SW 1271 (cell line): ENCODE measurements at regions not wholly inside any gene's neighbourhood (a gene's known extent, or its start where the extent isn't known, plus 50 kb on each side); places are given as distances from the start of the nearest gene placed in this dataset.
"Not testable (repeated sequence)": the region's sequence is repeated elsewhere in the genome, so short reads cannot be mapped to it uniquely, and the experiment has no call there.

Experiments used
- DNase-seq, 2 experiments: peaks; one replicate each; lab custom pipeline; 2025; lab: John Stamatoyannopoulos, UW

DNA sequence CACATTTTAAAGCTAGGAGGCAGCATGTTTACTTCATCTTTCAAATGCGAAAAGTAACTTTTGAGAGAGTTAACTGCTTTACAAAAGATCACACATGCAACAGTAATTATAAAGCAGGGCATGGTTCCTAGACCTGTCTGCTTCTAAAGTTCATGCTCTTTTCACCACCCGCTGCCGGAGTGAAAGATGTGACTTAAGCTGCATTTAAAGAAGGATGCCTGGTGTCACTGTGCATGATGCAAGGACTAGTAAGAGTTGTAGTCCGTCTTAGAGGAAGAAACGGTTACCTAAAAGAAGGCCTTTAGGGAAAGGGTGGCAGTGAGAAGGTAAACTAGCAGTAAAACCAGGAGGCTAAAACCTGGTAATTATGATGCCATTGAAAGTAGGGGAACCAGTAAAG is 1689.1 kb downstream of the KCNT2 start:
- no peak for DNase-seq

DNA sequence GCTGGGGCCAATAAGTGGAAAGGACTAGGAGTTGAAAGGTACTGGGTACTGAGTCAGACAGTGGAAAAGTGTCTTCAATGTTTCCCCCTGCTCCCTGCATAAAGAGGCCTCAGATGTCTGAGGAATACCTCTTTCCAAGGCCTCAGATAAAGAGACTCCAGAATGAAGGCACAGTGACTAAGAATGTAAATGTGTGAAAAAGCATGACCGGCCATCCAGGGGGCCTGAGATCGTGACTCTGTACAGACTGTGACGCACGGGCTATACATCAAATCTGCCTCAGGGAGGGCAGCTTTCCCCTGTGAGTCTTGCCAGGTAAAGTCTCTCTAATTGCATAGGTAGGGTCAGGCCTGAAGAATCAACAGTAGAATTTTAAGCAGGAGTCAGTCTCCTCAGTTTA is 1690.5 kb downstream of the KCNT2 start:
- DNase-seq = no peak

DNA sequence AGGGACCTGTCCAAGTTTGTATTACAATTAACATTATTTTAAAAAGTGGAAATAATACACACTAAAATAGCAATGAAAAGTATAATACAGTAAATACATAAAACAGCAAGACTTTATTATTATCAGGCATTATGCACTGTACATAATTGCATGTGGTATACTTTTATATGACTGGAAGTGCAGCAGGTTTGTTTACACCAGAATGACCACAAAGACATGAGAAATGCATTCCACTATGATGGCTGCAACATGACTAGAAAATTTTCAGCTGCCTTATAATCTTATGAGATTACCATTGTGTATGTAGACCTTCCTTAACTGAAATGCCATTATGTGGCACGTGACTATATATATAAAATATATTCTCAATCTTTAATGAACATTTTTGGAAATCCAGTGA is 1699.6 kb downstream of the KCNT2 start:
- DNase-seq = no peak

DNA sequence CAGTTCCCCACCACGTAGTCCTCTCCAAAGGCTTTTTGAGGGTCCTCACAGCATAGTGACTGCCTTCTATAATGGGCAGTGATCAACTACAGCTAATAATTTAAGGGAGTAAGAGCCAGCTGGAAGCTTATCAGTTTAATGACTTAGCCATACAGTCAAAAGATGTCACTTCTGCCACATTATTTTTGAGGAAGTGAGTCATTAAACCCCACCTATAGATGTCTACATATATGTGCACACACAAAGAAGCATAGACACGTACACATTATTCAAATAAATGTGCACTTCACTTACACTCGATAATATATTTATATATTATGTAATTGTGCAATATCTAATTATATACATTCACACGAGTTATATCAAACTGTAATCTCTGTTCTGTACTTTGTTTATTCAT is 1704.7 kb downstream of the KCNT2 start:
- no peak for DNase-seq

DNA sequence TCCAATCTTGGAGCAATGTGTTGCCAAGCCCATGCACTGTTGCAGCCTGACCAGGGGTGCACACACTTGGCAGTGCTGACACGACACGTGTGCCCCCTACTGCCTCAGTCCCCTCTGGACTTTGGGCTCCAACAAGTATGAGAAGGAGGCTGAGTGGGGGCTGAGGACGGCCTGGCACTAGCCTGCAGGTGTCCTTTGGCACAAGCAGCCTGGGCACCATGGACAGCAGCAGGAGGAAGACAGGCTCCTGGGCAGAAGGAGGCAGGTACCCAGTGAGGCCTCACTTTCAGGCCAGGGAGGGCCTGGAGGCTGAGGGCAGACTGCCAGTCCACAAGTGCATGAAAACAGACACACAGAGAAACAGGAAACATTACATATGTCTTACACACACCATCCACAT is 1702.9 kb upstream of the B3GALT2 start:
- no peak for DNase-seq

DNA sequence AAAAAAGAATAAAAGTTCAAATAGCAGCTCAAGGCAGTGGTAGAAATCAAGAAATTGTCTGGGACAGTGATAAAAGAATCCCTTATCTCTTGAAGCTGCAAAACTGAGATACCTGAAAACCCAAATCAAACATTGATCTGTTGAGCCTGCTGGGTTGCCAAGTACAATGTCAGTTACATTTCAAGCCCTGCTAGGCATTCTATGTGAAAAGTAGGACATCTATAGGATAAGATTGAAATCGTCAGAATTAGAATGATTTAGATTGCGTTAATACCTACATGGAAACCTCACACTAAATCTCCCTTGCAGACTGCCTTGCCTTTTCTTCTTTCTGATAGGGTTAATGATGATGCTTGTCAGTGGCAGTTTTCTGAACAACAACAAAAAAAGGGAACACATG is 1684.4 kb upstream of the B3GALT2 start:
- DNase-seq = no peak

DNA sequence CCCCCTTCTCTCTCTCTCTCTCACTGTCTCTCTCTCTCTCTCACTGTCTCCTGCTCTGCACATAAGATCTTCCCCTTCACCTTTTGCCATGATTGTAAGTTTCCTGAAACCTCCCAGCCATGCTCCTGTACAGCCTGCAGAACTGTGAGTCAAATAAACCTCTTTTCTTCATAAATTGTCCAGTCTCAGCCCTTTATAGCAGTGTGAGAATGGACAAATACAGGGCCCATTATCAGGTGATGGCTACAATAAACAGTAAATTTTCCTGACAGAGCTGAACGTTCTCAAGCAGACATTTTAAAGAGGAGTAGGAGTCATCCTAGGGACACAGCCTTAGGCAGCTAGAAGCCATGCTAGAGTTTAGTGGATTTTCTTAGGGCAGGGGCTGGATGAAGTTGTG is 1679.7 kb upstream of the B3GALT2 start:
- no peak for DNase-seq

DNA sequence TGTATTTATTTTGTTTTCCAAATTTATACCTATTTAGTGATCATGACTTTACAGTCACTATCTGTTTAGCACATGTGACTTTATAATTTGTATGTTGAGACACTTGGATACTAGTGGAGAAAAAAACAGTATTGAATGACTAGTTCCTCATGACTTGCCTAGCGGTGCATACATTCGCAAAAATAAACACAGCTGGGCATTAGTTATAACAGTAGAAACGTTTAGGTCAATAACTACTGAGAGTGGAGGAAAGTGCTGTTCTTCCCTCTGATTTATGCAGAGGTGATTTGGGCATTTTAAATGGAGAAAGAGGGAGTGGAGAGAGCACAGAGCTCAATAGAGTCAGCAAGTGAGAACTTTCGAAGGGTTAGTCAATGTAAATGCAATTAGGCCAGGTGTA is 1679.0 kb upstream of the B3GALT2 start:
- DNase-seq = no peak

DNA sequence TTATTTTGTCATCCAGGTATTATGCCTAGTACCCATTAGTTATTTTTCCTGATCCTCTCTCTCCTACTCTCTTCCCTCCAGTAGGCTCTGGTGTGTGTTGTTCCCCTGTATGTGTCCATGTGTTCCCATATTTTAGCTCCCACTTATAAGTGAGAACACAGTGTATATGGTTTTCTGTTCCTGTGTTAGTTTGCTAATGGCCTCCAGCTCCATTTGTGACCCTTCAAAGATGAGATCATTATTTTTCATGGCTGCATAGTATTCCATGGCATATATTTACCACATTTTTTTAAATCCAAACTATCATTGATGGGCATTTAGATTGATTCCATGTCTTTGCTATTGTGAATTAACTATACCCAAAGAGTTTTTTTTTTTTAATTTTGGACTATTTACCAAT is 1675.7 kb upstream of the B3GALT2 start:
- no peak for DNase-seq

DNA sequence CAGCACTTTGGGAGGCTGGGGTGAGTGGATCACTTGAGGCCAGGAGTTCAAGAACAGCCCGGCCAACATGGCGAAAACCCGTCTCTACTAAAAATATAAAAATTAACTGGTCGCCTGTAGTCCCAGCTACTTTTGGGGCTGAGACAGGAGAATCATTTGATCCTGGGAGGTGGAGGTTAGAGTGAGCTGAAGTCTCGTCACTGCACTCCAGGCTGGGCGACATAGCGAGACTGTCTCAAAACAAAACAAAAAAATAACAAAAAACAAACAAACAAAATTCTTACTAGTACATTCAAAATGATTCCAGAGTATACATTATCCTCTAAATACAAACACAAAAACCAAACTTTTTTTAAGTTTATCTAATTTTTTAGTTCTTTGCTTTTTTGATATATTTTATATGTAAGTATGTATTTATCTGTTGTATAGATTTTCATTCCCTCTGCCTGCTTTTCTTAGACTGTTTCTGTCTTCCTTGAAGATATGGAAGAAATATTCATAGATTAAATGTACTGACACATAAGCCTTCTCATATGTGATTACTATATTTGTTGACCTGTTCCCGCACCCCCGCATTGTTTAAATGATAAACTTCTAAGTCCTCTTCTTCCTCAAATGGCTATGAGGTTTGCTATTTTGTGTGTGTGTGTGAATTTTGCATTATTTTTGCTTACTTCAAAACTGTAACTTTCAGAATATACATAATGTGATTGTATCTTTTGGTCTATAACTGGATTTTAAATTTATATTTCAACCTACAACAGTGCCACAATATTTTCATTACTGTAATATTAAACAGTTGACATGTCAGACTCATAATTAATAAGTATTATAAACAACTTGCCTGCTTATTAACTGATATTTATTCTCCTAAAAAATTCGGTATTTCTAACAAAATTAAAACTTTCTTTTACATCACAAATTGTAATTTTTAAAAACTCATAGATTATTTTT is 1674.1 kb upstream of the B3GALT2 start:
- no peak for DNase-seq

DNA sequence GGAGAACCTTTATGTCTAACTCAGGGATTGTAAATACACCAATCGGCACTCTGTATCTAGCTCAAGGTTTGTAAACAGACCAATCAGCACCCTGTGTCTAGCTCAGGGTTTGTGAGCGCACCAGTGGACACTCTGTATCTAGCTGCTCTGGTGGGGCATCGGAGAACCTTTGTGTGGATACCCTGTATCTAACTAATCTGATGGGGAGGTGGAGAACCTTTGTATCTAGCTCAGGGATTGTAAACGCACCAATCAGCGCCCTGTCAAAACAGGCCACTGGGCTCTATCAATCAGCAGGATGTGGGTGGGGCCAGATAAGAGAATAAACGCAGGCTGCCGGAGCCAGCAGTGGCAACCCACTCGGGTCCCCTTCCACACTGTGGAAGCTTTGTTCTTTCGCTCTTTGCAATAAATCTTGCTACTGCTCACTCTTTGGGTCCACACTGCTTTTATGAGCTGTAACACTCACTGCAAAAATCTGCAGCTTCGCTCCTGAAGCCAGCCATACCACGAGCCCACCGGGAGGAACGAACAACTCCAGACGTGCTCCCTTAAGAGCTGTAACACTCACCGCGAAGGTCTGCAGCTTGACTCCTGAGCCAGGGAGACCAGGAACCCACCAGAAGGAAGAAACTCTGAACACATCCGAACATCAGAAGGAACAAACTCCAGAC is 1673.2 kb upstream of the B3GALT2 start:
- not testable (repeated sequence) for DNase-seq

DNA sequence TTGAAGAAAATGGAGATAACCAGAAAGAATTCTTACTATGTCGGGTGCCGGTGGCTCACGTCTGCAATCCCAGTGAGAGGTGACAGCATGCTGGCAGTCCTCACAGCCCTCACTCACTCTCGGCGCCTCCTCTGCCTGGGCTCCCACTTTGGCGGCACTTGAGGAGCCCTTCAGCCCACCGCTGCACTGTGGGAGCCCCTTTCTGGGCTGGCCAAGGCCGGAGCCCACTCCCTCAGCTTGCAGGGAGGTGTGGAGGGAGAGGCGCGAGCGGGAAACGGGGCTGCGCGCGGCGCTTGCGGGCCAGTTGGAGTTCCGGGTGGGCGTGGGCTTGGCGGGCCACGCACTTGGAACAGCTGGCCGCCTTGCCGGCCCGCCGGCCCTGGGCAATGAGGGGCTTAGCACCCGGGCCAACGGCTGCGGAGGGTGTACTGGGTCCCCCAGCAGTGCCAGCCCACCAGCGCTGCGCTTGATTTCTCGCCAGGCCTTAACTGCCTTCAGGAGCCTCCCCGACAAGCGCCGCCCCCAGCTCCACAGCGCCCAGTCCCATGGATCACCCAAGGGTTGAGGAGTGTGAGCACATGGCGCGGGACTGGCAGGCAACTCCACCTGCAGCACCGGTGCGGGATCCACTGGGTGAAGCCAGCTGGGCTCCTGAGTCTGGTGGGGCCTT is 1672.5 kb upstream of the B3GALT2 start:
- DNase-seq = not testable (repeated sequence)

DNA sequence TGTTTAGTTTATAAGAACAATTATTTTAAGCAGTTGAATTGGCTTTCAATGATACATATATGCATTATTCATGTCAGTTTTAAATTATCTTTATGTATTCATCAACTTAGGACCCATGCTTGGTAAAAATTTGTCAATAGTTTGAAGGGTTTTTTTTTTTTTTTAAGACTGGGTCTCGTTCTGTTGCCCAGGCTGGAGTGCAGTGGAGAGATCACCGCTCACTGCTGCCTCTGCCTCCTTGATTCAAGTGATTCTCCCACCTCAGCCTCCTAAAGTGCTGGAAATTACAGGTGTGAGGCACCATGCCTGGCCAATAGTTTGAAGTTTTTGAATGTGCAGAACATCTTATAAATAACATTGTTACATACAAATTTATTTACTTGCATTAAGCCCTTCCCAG is 1671.0 kb upstream of the B3GALT2 start:
- no peak for DNase-seq

DNA sequence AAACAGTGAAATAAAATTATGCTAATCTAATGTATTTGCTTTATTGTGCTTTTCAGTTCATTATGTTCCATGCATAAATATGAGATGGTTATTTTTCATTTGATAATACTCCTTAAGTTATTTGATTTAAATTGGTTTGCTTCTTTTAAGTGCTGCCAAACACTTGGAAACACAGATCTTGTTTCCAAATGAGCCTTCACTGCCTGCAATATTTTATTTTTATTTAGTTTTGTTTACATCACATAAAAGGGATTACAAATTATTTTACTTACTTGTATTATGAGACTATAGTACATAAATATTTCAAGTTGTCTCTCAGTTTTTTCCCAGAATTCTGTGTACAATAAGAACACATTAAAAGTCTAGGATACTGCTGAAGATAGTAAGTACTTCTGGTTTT is 1662.4 kb upstream of the B3GALT2 start:
- no peak for DNase-seq

DNA sequence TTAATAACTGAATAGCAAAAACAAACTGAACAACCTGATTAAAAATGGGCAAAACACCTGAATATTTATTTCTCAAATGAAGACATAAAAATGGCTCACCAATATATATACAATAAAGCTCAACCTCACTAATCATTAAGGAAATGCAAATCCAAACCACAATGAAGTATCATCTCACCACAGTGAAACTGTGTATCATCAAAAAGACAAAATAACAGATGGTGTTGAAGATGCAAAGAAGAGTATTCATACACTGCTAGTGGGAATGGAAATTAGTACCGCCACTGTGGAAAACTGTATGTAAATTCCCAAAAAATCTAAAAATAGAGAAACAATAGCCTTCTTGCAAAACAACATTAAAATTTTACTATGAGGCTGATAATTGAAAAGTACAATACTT is 1660.1 kb upstream of the B3GALT2 start:
- DNase-seq = no peak

DNA sequence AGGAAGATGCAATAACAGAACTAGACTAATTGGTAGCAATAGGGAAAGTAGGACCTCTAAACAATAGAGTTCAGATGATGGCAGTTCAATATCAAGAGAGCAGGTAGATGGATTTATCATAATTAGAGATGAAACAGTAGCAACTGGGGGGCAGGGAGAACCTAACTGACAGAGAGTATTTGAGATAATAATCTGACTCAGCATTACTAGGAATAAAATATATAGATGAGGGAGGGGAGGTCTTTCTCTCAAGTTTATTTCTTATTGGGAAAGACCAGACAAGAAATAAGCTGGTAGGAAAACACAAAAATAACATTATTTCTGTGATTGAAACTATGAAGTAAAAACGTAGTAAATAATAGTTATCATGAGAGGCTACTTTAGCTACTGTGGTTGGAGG is 1656.7 kb upstream of the B3GALT2 start:
- no peak for DNase-seq

DNA sequence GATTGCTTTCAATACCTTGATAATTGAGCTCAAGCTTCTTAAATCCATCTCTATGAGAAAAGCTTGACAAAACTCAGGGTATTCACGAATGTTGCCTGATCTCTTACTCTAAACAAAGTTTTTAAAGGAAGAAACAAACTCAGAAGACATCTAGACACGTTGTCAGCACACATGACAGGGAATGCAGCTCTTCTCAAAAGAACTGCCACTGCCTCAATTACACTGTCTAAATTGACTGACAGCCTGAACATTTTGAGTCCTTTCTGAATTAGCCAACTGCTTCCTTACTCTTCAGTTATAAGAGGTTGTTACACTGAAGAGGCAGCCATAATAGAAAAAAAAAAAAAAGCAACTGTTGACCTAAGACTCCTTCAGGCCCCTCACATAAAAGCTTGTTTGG is 1646.7 kb upstream of the B3GALT2 start:
- no peak for DNase-seq

DNA sequence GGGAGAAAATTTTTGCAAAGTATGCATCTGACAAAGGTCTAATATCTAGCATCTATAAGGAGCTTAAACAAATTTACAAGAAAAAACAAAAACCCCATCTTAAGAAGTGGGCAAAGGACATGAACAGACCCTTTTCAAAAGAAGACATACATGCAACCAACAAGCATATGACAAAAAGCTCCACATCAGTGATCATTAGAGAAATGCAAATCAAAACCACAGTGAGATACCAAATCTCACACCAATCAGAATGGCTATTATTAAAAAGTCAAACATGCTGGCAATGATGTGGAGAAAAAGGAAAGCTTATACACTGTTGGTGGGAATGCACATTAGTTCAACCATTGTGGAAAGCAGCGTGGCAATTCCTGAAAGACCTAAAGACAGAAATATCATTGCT is 1645.2 kb upstream of the B3GALT2 start:
- not testable (repeated sequence) for DNase-seq

DNA sequence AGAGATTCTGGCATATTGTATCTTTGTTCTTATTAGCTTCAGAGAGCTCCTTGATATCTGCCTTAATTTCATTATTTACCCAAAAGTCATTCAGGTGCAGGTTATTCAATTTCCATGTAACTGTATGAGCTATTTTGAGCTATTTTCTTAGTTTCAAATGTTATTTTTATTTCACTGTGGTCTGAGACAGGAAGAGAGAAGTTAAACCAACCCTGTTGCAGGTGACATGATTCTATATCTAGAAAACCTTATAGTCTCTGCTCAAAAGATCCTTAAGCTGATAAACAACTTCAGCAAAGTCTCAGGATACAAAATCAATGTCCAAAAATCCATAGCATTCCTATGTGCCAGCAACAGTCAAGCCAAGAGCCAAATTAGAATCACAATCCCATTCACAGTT is 1644.0 kb upstream of the B3GALT2 start:
- no peak for DNase-seq

DNA sequence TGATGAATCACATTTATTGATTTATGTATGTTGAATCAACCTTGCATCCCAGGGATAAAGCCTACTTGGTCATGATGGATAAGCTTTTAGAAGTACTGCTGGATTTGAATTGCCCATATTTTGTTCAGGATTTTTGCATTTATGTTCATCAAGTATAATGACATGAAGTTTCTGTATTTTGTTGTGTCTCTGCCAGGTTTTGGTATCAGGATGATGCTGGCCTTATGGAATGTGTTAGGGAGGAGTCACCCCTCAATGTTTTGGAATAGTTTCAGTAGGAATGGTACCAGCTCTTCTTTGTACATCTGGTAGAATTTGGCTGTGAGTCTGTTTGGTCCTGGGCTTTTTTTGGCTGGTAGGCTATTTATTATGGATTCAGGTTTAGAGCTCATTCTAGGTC is 1643.1 kb upstream of the B3GALT2 start:
- no peak for DNase-seq

DNA sequence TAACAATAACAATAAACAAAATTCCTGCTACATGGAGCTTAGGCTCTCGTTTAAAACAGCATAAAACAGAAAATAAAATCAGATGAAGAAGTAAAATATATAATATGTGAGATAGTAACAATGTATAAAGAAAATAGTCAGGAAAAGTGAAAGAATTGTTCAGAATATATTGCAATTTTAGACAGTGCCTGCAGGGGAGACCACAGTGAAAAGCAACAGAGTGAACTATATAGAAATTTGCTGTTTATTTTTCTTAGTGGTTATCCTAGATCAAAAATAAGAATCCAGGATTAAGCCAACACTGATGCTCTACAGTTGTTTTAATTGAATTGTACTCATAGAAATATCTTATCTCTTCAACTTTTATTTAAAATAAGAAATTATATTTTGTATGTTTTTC is 1639.0 kb upstream of the B3GALT2 start:
- DNase-seq = no peak

DNA sequence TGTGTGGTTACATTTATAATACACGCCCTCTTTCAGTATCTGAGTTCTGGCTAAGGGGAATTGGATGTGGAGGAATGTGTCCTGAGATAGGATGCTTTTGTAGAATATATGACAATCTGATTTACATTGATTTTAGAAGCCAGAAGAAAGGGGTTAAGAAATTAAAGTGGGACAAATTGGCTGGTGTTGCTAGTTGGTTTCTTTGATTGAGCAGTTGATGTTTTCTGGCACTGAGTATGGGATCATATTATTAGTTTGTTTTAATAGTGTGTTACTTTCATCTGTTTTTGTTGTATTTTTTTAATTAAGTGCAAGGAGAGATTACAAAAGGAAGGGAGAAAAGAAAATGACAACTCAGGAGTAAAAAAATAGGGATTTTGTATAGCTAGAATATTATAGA is 1634.7 kb upstream of the B3GALT2 start:
- DNase-seq = no peak

DNA sequence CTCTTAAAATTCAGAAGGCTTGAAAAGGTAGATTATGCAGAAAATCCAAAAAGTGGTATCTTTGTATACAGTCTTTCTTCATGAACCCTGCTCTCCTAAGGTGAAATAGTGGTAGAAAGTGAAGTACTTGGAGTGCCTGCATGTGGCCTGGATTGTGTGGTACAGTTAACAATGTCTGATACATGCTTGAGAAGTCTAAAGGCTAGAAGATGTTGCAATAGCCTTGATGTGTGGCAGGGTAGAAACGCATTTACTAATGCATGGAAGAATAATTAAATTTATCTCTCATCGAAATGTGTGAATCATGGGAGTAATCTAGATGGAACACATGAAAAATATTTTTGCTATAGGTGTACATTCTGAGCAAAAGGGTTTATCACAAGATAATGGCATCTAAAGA is 1632.3 kb upstream of the B3GALT2 start:
- no peak for DNase-seq
